Osteoblast (primary cell): ENCODE measurements at regions not wholly inside any gene's neighbourhood (a gene's known extent, or its start where the extent isn't known, plus 50 kb on each side); places are given as distances from the start of the nearest gene placed in this dataset.

Experiments used
- DNase-seq: peaks from one replicate; pipeline ENCODE4 v3.0.0; 2011; ENCODE audit warnings: low spot score, mixed read lengths; ENCODE audit not compliant: insufficient read length; ENCODE audit errors: missing footprints
- H2AFZ ChIP-seq: 2 replicates; pipeline ENCODE4 v1.6.0; 2011; ENCODE audit warnings: mild to moderate bottlenecking, low read length
- H3K27ac ChIP-seq: 2 replicates; pipeline ENCODE4 v1.5.1; 2011; ENCODE audit warnings: mild to moderate bottlenecking, low read depth, low read length, moderate library complexity
- H3K27me3 ChIP-seq: 2 replicates; pipeline ENCODE4 v1.6.0; 2012; ENCODE audit warnings: mild to moderate bottlenecking, control low read depth, inconsistent platforms, low read length, moderate library complexity; ENCODE audit not compliant: insufficient read depth
- H3K36me3 ChIP-seq: 2 replicates; pipeline ENCODE4 v1.5.1; 2011; ENCODE audit warnings: mild to moderate bottlenecking, low read length, control low read depth, moderate library complexity; ENCODE audit not compliant: insufficient read depth
- H3K4me1 ChIP-seq: 2 replicates; pipeline ENCODE4 v1.5.1; 2011; ENCODE audit warnings: mild to moderate bottlenecking, low read length, control low read depth, moderate library complexity; ENCODE audit not compliant: insufficient read depth
- H3K4me2 ChIP-seq: 2 replicates; pipeline ENCODE4 v1.6.0; 2011; ENCODE audit warnings: mild to moderate bottlenecking, low read length; ENCODE audit not compliant: insufficient read depth
- H3K4me3 ChIP-seq: fragments of 200-600 bp; sonication (generic); 3 replicates; pipeline ENCODE4 v1.5.1; 2012; ENCODE audit warnings: mild to moderate bottlenecking, low read length, inconsistent platforms; ENCODE audit not compliant: insufficient read depth
- H3K79me2 ChIP-seq: 2 replicates; pipeline ENCODE4 v1.6.0; 2012; ENCODE audit warnings: mild to moderate bottlenecking, low read length, control low read depth, inconsistent platforms; ENCODE audit not compliant: insufficient read depth
- H3K9me3 ChIP-seq: 2 replicates; pipeline ENCODE4 v1.5.1; 2011; ENCODE audit warnings: low read depth, low read length, control low read depth
- H4K20me1 ChIP-seq: 2 replicates; pipeline ENCODE4 v1.6.0; 2012; ENCODE audit warnings: mild to moderate bottlenecking, low read length, control low read depth; ENCODE audit not compliant: insufficient read depth
- TF ChIP-seq, protein P1 (sequence below): IDR thresholded peaks from 2 replicates; pipeline ENCODE4 v1.5.1; 2011; ENCODE audit warnings: mild to moderate bottlenecking, low read depth, low read length, moderate library complexity; ENCODE audit errors: extremely low read depth

DNA sequence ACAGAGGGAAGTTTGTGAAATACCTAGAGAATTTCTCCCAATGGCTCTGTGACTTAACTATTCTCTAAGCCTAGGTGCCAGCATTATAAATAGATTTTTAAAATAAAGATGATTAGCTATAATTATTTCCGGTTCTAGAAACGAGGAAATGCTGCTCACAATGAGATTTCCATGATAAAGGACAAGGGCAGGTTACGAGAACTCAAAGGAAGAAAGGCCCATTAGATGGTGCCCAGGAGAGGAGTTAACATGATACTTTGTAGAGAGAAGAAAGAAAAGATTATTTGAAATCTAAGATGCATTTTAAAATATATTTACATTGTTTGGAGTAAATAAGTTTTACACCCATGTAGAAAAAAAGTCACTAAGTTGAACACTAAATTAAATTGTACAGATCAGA is 538.3 kb upstream of the PTGER4 start:
- Histone ChIP-seq H2AFZ (no peak overlapping the region), H3K4me1 (no peaks in the 10 kb centered on the region), H3K36me3 (no peaks in the 10 kb centered on the region), H3K4me3 (no peak overlapping the region), H3K27me3 (no peaks in the 10 kb centered on the region), H3K9me3 (no peaks in the 10 kb centered on the region), H3K79me2 (no peaks in the 10 kb centered on the region), H3K27ac (no peak overlapping the region), H4K20me1 (no peaks in the 10 kb centered on the region), H3K4me2 (no peak overlapping the region)
- TF ChIP-seq, protein P1, sequence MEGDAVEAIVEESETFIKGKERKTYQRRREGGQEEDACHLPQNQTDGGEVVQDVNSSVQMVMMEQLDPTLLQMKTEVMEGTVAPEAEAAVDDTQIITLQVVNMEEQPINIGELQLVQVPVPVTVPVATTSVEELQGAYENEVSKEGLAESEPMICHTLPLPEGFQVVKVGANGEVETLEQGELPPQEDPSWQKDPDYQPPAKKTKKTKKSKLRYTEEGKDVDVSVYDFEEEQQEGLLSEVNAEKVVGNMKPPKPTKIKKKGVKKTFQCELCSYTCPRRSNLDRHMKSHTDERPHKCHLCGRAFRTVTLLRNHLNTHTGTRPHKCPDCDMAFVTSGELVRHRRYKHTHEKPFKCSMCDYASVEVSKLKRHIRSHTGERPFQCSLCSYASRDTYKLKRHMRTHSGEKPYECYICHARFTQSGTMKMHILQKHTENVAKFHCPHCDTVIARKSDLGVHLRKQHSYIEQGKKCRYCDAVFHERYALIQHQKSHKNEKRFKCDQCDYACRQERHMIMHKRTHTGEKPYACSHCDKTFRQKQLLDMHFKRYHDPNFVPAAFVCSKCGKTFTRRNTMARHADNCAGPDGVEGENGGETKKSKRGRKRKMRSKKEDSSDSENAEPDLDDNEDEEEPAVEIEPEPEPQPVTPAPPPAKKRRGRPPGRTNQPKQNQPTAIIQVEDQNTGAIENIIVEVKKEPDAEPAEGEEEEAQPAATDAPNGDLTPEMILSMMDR: no peak
- no peak for DNase-seq

DNA sequence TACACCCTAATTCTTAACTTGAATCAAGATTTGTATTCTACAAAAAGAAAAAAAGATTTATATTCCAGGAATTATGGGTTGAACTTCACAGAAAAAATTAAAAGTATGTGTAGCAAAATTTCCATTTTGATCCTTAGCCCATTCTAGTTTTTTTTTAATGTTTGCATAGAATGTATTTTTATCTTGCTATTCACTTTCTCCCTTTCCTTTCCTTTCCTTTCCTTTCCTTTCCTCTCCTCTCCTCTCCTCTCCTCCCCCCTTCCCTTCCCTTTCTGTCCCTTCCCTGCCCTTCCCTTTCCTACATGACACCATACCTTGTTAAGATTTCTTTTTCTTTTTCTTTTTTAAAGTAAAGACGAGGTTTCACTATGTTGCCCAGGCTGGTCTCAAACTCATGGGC is 542.5 kb upstream of the PTGER4 start:
- H3K79me2 ChIP-seq: no peaks in the 10 kb centered on the region
- no peak overlapping the region for H3K4me2 ChIP-seq
- no peaks in the 10 kb centered on the region for H3K9me3 ChIP-seq
- H4K20me1 ChIP-seq: no peaks in the 10 kb centered on the region
- no peaks in the 10 kb centered on the region for H3K4me1 ChIP-seq
- H3K27me3 ChIP-seq: no peaks in the 10 kb centered on the region
- TF ChIP-seq, protein P1: no peak
- no peak overlapping the region for H3K4me3 ChIP-seq
- H3K27ac ChIP-seq: no peak overlapping the region
- no peaks in the 10 kb centered on the region for H3K36me3 ChIP-seq
- no peak overlapping the region for H2AFZ ChIP-seq
- no peak for DNase-seq

DNA sequence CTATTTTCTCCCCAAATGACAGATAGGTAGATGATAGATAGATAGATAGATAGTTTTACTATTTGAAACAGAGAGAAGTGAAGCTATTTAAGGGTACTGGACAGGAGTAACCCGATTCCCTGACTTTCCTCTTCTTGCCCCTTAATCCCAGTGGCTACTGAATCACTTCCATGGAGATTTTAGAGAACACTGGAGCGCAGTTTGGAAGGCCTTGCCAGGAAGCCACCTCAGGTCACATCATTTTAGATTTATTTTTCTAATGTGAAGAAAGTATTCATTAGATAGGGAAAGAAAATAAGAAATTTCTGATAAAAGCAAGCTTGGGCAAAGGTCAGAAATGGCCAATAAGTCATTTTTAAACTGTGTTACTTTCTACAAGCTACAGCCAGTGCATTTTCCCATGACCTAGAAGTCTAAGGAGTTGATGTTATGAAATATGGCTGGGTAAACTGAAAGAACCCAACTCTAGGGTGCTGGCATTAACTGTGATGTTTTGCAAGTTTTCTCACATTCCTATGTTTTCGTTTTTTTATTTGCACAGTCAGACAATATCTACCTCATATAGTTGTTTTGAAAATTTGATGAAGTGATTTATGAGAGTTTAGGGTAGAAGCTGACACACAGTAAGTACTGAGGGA is 544.7 kb upstream of the PTGER4 start:
- Histone ChIP-seq H3K4me3 (no peak overlapping the region), H3K4me1 (no peaks in the 10 kb centered on the region), H3K27ac (no peak overlapping the region), H2AFZ (no peak overlapping the region), H3K9me3 (no peaks in the 10 kb centered on the region), H3K36me3 (no peaks in the 10 kb centered on the region), H3K79me2 (no peaks in the 10 kb centered on the region), H4K20me1 (no peaks in the 10 kb centered on the region), H3K4me2 (no peak overlapping the region), H3K27me3 (no peaks in the 10 kb centered on the region)
- TF ChIP-seq, protein P1: no peak
- no peak for DNase-seq

DNA sequence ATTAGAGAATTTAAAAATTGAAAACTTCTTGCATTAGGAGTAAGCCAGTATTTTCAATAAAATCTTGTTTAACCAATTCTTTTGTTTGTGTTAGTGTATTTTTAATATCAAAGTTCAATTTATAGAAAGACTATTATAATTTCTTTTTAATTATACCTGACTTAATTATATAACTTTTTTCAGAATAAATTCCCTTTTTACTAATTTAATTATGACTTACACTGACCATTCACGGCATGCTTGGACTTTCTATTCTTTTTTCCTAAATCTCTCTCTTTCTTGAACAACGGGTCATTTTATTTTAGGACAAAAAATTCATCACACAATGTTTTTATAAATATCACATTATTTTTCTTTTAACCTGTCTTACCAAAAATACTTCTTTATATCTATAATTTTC is 555.3 kb upstream of the PTGER4 start:
- Histone ChIP-seq H3K27ac (no peak overlapping the region), H3K4me3 (no peak overlapping the region), H2AFZ (no peak overlapping the region), H3K79me2 (no peaks in the 10 kb centered on the region), H3K4me2 (no peak overlapping the region), H3K4me1 (no peaks in the 10 kb centered on the region), H4K20me1 (no peaks in the 10 kb centered on the region), H3K36me3 (no peaks in the 10 kb centered on the region), H3K9me3 (peaks cover 10% of the 10 kb centered on the region), H3K27me3 (no peaks in the 10 kb centered on the region)
- DNase-seq: no peak
- TF ChIP-seq, protein P1: no peak
